Stimulated activated CD8-positive, alpha-beta memory T cell treated with anti-CD3 and anti-CD28 coated beads, Interleukin-4, amount 100 ng/mL, for 4 hours (primary cell): ENCODE measurements at regions not wholly inside any gene's neighbourhood (a gene's known extent, or its start where the extent isn't known, plus 50 kb on each side); places are given as distances from the start of the nearest gene placed in this dataset.

ENCODE experiments used
- DNase-seq, 2 donors: peaks; one replicate each; pipeline ENCODE4 v3.0.0-alpha.2; 2020; ENCODE audit warnings: low read depth in 2 of 2, low spot score in 1 of 2

GRCh38 chr18:71020342-71021029 is 731.6 kb downstream of the SOCS6 start:
- DNase-seq = no peak

DNA sequence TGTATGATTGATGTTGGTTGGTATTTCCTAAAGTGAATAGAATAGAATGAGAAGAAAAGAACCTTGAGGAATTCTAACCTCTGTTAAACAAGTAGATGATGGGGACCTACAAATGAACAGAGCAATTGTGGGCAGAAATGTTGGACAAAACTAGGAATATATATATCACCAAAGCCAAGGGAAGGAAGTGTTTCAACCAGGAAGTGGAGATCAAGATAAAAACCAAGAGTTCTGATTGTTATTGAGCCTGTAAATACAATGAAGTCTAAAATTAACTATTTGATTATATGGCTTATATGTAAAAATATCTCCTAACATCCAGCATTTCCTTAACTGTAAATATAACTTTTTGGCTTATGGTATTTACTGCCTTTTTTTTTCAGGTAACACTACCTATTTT is 730.0 kb downstream of the SOCS6 start:
- no peak for DNase-seq

DNA sequence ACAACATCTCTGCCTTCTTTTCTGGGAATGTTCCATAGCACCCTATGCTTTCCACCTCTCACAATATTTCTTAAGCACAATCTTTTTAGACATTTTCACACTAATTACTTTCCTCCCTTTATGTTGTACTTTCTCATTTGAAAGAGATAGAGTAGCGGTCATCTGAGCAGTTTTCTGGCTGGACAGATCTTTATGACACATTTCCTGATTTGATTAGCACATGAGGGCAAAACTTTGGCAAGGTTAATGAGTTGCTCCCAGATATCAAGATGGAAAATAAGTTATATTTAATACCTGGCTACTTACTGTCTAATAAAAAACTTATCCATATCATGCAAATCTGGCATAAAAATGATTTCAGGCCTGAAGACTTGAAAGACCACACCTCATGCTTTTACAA is 723.9 kb downstream of the SOCS6 start:
- no peak for DNase-seq

DNA sequence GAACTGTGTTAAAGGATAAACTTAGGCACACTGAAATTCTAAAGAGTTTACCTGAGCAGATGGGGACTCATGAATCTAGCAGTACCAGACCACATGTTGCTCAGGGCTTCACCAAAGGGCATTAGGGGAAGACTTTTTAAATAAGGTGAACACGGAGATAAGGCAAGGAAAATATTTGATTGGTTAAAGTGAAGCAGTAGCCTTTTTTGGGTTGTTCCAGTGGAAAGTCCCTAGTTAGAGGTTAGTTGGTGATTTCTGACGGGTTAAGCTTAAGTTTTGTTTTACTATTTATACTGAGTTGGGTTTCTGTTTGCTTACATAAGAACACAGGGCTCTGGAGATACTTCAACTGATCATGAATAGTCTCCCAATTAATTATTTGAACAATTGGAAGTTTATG is 722.5 kb downstream of the SOCS6 start:
- no peak for DNase-seq

- DNase-seq = no peak
These were observed 719.4 kb downstream of the SOCS6 start for GRCh38 chr18:71008257-71008656.

DNA sequence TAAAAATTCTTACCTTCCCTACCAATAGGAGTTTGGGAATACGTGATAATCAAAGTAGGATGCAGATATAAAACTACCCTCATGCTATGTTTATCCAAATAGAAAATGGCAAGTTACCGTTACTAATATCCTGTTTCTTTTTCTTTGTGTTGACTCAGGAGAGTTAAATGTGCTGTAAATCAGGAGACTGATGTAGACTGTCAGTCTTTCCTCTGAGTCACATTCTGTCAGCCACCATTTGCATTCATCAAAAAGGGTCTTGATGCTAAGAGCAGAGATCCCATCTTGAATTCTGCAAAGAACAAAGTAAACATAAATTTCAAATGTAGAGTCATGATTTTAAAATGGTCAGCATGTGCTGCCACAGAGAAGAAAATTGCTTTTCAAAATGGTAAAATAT is 712.8 kb downstream of the SOCS6 start:
- DNase-seq = no peak

- DNase-seq = no peak
These were observed 709.6 kb downstream of the SOCS6 start for GRCh38 chr18:70998490-70998889.

DNA sequence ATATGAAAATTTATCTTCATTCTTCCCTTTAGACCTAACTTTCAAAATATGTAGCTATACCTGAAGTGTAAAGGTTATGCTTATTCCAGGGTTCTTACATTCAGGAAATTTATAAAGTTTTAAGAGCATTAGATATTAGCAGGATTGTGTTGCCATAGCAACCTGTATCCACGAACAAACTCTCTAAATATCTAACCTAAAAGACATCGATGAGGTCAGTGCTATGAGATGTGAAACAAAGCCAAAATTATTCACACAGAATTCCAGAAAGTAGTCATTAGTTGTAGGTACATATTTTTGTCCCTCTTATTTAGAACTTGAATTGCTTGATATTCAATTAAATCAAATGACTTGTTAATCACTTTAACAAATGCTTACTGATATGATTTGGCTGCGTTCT is 705.3 kb downstream of the SOCS6 start:
- DNase-seq = no peak

DNA sequence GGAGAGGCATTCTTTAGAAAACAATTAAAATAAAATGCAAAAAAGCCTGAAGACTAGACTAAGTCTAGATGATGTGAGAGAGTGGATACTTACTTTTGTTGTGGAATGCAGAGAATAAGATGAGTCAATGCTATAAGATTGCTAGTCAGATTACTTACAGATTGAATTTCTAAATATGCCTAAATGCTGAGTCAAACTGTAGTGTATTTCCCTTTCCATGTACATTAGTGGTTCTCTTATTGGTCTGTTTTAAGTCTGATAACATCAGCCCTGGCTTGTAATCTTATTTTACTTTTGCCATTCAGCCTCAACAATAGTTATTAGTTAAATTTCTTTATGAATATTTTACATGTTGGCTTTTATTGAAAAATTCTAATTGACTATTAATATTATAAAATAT is 702.7 kb downstream of the SOCS6 start:
- DNase-seq = no peak

GRCh38 chr18:70985948-70986347 is 697.1 kb downstream of the SOCS6 start:
- no peak for DNase-seq

DNA sequence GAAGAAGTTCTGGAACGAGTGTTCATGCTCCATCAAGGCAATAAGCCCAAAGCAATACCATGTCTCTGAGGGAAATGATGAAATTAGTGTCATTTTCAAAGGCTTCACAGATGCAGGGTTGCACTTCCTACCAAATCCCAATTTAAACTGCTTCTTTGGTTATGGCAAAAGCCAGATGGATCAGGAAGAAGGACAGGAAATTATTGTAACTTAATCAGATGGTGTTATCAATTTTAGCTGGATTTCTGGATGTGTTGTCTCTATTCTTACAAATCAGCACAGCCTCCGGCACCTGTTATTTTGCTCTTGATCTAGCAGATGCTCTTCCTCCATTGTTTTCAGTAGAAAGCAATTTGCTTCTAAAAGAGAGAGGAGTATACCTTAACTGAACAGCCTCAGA is 693.4 kb downstream of the SOCS6 start:
- no peak for DNase-seq

DNA sequence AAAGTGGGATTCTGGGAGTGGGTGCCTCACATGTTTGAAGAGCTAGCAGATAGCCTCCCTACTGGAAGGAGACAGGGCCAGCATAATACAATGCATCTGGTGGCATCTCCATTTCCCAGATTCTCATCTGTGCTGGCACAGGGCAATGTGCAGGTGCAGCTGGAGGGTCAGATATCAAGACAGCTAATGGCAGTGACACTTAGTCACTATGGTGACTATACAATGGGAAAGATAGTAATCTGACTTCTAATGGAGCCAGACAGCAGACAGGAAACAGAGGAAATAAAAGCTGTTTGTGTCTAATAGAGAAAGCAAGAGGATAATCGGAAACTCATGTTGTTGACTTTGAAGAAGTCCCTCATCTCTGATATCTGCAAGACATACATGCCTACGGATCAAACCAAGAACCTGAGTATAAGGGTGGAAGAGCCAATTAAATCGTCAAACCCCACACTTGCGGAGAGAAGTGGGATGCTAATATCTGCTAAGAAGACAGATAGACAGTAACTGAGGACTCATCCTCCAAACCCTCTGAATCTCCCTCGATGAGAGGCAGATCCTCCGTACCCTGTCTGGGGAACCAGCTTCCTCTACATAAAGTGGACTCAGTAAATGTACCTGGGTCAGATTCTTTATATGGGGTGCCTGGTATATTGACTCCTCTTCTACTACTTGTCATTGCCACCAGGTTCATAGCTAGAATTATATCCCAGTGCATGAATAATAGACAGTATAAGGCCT is 692.7 kb downstream of the SOCS6 start:
- DNase-seq = no peak

GRCh38 chr18:70973626-70974025 is 684.8 kb downstream of the SOCS6 start:
- DNase-seq = no peak

DNA sequence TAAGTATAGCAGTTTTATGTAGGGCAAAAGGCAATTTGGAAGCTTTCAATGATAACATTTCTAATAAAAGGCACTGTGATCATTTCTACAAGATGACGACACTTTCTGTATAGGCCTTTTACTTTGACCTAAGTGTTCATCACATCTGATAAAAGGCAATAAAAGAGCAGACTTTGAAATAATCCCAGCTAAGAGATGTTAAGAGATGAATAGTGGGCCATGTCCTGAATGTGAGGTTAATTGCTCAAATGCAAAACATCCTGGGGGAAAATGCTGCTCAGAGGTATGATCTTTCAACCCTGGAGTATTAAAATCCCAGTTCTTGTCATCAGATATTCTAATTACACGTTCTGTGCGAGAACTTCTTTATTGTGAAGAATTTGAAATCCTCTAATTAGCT is 677.6 kb downstream of the SOCS6 start:
- no peak for DNase-seq

GRCh38 chr18:70961939-70962338 is 673.1 kb downstream of the SOCS6 start:
- DNase-seq = no peak

DNA sequence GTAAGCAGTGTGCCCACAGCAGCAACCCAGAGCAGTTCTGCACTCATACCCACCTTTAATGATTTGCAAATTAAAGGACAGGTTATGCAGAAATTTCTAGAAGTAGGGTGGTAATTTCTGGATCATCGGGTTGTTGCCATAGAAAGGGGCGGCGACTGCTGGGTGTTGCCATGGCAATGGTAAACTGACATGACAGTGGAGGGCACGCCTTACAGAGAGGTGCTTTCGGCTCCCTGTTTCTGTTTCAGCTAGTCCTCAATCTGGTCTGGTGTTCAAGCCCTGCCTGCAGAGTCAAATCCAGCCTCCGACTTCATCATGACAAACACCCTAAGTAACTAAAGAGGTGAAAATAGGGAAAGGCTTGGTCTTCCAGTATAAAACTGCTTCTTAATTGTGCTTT is 667.7 kb downstream of the SOCS6 start:
- no peak for DNase-seq

DNA sequence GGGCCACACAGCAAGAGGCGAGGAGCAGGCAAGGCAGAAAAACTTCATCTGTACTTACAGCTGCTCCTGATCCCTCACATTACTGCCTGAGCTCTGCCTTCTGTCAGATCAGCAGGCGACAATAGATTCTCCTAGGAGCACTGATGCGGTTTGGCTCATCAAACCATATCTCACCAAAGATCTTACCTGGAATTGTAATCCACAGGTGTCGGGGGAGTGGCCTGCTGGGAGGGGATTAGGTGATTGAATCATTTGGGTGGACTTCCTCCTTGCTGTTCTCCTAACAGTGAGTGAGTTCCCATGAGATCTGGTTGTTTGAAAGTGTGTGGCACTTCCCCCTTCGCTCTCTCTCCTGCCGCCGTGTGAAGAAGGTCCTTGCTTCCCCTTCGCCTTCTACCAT is 647.3 kb downstream of the SOCS6 start:
- DNase-seq = no peak

DNA sequence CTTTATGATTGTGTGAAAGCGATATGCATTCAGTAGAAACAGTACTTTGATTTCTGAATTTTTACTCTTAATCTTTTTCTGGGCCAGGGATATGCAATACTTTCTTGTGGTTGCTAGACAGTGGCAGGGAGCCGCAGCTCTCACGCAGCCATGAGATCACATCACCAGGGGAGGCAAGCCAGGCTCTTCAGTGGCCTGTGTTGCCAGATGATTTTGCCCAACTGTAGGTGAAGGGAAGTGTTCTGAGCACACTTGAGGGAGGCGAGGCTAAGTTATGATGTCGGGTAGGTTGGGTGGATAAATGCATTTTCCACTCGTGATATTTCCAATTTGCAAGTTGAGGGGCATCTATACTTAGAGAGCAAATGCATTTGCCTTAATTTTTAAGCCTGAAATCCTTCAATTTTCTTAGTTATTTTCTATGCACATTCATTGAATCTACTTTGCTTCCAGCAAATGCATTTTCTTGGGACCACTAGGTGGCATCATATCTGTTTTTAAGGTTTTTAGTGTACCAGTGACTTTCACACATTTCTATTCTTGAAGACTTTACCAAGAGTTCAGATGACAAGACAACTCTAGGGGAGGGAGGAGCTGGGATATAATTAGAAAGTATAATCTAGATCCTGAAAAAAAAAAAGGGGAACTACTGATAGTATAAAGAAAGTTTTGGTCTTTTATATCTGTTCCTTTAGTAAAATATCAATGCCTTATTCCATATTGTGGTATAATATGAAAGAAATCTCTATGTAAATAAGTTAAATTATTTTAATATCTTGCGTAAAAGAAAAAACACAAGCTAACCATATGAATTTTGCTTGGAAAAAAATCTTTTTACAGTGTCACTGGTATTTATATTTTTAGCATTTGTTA is 643.3 kb downstream of the SOCS6 start:
- DNase-seq = no peak

GRCh38 chr18:70920840-70921374 is 632.1 kb downstream of the SOCS6 start:
- DNase-seq = no peak

- no peak for DNase-seq
These were observed 618.8 kb downstream of the SOCS6 start for GRCh38 chr18:70907673-70908072.

DNA sequence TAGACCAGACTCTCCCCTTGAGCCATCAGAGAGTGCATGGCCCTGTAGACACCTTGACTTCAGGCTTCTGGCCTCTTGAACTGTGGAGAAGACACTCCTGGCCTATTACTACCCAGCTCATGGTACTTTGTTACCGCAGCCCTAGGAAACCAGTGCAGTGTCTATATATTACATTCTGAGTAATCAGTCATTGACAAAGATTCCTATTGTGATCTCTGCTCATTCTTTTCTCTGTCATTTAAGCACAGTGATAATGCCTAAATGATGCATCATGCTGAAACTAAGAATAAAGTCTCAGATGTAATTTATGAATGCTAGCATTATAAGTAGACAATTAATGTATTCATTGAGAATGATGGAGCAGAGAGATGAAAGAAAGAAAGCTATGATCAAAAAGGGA is 603.5 kb downstream of the SOCS6 start:
- DNase-seq = no peak

GRCh38 chr18:70870292-70870691 is 581.4 kb downstream of the SOCS6 start:
- DNase-seq = no peak
